ENCODE measurements at regions not wholly inside any gene's neighbourhood (a gene's known extent, or its start where the extent isn't known, plus 50 kb on each side); places are given as distances from the start of the nearest gene placed in this dataset.

DNA sequence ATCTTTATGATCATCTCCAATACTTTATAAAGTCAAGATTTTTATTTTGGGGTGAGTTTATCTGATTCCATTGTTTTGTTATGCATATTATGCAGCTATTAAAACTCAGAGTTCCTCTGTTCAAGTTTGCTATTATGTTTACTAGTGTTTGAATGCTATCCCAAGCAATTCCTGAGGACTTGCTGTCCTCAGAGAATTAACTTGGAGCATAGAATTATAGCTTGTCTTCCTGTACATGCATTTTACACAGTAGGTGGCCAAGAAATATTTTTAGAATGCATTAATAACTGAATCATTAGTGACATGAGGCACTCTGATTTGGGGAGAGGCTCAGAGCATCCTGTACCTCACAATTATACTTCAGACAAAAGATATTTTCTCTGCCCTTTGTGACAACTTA is 195.6 kb upstream of the MIR17HG start:
- TF ChIP-seq FOXS1 (CRISPR knock-in tag; IDR thresholded peaks at IDR 0.05) (no peak), POLR2AphosphoS2 (conservative IDR thresholded peaks at IDR 0.05; ENCODE audit: low read length) (no peak), MAFK (IDR thresholded peaks at IDR 0.05; ENCODE audit: partially characterized antibody) (no peak), POLR2A (IDR thresholded peaks at IDR 0.05; ENCODE audit: low read length) (no peak), CHD2 (IDR thresholded peaks at IDR 0.05; ENCODE audit: low read length, partially characterized antibody) (no peak)
- TF ChIP-seq, protein P1, sequence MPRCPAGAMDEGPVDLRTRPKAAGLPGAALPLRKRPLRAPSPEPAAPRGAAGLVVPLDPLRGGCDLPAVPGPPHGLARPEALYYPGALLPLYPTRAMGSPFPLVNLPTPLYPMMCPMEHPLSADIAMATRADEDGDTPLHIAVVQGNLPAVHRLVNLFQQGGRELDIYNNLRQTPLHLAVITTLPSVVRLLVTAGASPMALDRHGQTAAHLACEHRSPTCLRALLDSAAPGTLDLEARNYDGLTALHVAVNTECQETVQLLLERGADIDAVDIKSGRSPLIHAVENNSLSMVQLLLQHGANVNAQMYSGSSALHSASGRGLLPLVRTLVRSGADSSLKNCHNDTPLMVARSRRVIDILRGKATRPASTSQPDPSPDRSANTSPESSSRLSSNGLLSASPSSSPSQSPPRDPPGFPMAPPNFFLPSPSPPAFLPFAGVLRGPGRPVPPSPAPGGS (IDR thresholded peaks at IDR 0.05): no peak
- TF ChIP-seq, protein P2, sequence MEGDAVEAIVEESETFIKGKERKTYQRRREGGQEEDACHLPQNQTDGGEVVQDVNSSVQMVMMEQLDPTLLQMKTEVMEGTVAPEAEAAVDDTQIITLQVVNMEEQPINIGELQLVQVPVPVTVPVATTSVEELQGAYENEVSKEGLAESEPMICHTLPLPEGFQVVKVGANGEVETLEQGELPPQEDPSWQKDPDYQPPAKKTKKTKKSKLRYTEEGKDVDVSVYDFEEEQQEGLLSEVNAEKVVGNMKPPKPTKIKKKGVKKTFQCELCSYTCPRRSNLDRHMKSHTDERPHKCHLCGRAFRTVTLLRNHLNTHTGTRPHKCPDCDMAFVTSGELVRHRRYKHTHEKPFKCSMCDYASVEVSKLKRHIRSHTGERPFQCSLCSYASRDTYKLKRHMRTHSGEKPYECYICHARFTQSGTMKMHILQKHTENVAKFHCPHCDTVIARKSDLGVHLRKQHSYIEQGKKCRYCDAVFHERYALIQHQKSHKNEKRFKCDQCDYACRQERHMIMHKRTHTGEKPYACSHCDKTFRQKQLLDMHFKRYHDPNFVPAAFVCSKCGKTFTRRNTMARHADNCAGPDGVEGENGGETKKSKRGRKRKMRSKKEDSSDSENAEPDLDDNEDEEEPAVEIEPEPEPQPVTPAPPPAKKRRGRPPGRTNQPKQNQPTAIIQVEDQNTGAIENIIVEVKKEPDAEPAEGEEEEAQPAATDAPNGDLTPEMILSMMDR (IDR thresholded peaks at IDR 0.05): no peak
